Hematopoietic multipotent progenitor cell treated with erythropoietin and hydrocortisone succinate and interleukin-3 and kit ligand, for 4 days (in vitro differentiated cells): ENCODE measurements at regions not wholly inside any gene's neighbourhood (a gene's known extent, or its start where the extent isn't known, plus 50 kb on each side); places are given as distances from the start of the nearest gene placed in this dataset.
A peak's percentile ranks its signal among the peaks of the same experiment; 100 is the strongest.

ENCODE experiments used
- DNase-seq: peaks from one replicate; pipeline ENCODE4 v3.0.0-alpha.2; 2015

DNA sequence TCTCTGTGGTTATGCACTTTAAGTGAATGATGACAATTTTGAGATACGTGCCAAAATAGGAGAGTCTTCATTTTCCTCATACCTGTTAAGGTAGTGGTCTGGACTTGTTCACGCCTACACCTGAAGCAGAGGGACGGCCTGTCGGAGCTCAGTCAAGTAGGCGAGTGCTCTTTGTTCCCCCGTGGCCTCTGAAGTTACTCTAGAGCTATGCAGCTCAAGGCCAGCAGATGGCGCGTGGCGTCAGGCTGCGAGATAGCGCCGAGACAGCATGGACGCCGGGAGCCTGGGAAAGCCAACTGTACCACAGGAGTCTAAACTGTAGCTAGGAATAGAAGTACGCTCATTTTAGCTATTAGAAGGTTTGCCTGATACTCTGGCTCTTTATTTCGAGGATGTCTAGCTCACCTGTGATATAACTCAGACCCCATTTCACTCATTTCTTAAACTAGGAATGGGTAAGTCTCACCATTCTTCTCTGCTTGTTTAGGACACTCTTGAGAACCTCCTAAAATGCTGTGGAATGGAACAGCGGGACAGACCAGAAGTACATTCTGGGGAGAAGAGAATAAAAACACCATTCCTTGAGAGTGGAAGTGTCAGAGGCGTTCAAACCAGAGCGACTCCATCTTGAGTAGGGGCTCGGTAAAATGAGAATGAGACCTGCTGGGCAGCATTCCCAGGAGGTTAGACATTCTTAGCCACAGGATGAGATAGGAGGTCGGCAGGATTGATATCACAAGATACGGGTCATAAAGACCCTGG lies 267.4 kb upstream of the HMGA2 start:
- peak; percentile 89 for DNase-seq

DNA sequence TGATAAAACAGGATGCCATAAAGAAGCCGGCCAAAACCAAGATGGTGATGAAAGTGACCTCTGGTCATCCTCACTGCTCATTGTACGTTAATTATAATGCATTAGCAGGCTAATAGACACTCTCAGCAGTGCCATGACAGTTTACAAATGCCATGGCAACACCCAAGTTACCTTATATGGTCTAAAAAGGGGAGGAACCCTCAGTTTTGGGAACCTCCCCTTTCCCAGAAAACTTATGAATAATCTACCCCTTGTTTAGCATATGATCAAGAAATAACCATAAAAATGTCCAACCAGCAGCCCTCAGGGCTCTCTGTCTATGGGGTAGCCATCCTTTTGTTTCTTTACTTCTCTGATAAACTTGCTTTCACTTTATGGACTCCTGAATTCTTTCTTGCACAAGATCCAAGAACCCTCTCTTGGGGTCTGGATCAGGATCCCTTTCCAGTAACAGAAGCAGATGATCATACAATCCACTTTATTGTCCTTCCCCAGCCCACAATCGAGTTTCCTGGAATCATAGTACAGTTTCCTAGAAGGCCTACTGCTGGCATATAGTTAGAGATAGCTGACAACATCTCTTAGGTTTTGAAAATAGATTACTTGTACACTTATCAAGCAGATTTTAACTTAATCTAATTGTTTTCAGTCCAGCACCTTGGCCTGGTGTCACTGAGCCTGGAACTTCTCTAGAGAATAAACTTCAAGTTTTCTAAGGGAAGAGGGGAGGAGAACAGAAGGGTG lies 266.7 kb upstream of the HMGA2 start:
- DNase-seq: peak; percentile 49

DNA sequence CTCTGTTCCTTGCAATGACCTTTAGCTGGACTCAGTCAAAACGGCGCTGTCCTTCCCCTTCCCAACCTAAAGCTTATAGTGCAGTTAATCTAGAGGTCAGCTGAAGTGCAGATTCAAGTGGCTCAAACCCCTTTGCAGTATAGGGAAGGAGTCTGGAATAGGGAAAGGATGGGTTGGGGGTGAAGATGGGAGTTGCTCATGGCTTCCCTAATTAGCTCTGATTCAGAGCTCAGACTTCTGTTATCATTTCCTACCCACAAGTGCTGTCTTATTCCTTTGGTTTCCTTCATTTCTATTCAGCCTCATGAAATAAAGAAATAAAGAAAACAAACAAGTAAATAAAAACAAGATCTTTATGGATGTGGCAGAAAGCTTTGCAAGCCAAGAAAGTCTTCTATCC lies 264.0 kb upstream of the HMGA2 start:
- no peak for DNase-seq

GRCh38 chr12:65561798-65562382 lies 262.4 kb upstream of the HMGA2 start:
- DNase-seq: peak; percentile 25

DNA sequence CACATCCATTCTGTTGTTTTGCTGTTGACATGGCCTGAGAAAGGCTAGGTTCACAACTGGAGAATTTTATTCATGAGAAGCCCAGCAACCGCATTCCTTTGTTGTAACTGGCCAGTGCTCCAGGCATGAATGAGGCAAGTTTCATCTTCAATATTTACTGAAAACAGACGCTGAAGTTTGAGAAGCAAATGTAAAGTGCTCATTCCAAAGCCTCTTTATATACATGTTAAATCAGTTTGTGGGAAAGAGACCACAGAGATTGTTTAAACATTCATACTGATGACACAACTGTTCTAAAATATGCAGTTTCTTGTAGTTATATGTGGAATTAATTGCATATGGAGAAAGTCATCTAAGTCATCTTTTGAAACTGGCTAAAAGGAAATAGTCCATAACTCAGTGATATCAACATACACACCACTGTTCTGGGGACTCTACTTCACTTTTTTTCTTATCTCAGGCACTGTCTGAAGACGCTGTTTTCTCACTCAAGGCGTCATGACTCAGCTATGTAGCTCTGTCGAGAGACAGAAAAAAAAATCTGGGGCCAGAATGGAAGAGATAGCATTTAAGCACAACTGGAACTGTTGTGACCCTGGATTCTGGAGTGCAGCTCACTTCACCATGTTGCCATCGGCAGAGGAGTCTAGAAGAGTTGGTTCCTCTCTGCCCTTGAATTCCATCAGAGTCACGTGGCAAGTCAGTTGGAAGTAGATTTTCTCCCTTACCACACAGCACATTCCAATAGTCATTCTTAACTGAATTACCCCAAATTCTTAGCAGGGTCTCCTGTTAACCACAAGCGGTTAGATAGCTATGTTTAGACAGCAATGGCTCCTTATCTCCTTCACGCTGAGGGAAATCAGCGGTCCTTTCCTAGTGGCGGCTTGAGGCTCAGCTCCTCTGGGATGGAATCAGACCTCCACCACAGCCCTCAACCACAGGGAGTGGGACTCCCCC lies 258.4 kb upstream of the HMGA2 start:
- DNase-seq: peak; percentile 93

GRCh38 chr12:65566751-65567150 lies 257.5 kb upstream of the HMGA2 start:
- no peak for DNase-seq

DNA sequence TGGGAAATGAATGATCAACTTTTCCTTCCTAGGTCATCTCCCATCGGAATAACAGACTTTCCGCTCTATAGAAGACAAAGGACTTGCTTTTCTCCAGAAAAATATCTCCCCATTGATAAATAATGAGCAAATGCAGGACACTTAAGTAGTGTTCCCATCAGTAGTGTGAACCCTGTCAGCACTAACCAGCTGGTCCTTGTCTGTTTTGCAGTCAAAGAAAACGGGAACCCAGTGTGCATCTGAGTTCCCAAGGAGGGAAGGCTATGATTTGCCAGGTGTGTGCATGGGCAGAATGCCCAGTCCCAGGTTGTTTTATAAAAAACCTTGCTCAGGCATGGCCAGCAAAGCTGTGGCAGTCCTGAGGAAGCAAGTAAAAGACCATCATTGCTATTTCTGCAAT lies 256.5 kb upstream of the HMGA2 start:
- no peak for DNase-seq

DNA sequence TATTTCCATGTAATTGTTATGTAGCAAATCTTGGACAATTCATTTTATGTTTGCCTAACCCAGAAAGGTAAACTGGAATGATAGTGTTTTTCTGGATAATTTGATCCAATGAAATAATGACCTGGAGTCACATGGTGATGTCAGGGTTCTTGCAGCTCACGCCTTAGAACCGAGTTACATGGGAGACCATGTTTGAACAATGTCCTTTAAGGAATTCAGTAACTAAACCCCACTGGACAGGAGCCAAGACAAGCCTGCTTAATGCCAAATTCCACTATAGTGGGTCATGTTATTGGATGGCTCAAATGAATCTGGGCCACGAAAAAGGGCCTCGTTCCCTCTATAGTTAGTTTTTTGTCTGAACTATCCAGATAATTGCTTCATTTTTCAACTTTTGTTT lies 255.8 kb upstream of the HMGA2 start:
- no peak for DNase-seq

DNA sequence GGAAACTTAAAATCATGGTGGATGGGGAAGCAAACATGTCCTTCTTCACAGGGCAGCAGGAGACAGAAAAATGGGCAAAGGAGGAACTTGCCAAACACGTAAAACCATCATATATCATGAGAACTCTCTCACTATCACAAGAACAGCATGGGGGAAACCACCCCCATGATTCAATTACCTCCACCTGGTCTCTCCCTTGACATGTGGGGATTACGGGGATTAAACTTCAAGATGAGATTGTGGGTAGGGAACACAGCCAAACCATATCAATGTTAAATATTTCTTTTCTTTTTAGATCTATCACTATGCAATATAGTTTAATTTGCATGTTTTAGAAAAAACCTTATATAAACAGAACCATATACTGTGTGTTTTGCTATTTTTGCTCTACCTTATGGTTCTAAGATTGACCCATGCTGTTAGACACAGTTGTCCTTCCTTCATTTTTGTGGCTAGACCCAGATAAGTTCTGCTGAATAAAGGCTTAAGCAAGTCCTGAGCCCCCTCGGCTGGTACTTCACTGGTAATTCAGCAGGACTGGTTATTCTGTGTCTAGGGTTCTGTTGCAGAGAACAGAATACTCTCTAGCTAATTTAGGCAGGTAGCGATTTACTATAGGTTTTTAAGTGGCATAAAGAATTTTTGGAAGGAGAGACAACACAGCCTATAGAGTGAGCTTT lies 253.7 kb upstream of the HMGA2 start:
- DNase-seq: no peak

GRCh38 chr12:65574867-65575266 lies 249.4 kb upstream of the HMGA2 start:
- DNase-seq: no peak

GRCh38 chr12:65584016-65584415 lies 240.3 kb upstream of the HMGA2 start:
- DNase-seq: no peak

GRCh38 chr12:65585648-65586602 lies 238.4 kb upstream of the HMGA2 start:
- no peak for DNase-seq

GRCh38 chr12:65586796-65587195 lies 237.5 kb upstream of the HMGA2 start:
- no peak for DNase-seq

GRCh38 chr12:65590318-65590717 lies 234.0 kb upstream of the HMGA2 start:
- no peak for DNase-seq

DNA sequence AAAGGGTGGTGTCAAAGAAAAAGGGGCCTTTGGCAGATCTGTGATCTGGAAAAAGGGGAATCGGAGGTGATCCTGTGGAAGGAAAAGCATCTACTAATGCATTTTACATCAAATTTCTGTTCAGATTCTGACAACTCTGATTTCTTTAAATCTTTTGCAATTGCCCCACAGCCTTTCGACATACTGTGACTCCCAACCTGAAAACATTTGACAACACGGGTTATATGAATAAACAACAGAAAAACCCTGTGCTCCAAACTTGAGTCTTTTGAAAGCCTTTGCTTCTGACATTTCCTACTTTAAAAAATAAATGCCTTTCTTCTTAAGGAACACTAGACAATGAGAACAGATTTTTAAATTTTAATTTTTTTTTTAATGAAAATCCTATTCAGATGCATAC lies 231.9 kb upstream of the HMGA2 start:
- no peak for DNase-seq

GRCh38 chr12:65593239-65593701 lies 231.0 kb upstream of the HMGA2 start:
- DNase-seq: no peak

- no peak for DNase-seq
Measured at GRCh38 chr12:65594409-65594808, 229.9 kb upstream of the HMGA2 start.

GRCh38 chr12:65595016-65595560 lies 229.2 kb upstream of the HMGA2 start:
- DNase-seq: no peak

GRCh38 chr12:65596514-65597091 lies 227.7 kb upstream of the HMGA2 start:
- no peak for DNase-seq

DNA sequence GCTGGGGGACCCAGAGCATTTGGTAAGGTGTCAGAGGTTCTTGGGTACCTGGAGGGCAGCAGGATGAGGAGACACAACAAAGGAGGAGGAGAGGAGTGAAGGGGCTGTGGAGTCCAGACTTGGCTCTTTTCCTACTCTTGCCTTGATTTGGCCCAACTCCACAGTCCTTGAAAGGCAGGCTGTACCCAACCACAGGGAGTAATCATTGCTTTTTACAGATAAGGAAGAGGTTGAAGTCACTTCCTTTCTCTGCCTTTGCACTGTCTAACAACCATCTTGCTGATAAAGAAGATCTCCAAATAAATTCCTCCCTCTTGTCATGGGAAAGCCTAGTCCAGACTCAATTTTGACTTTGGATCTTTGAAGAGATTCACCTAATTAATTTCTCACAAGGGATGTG lies 226.8 kb upstream of the HMGA2 start:
- peak; percentile 67 for DNase-seq
